ENCODE measurements at regions not wholly inside any gene's neighbourhood (a gene's known extent, or its start where the extent isn't known, plus 50 kb on each side); places are given as distances from the start of the nearest gene placed in this dataset.

GRCh38 chr3:106714400-106714799 is 662.8 kb upstream of the CCDC54 start:
- Histone ChIP-seq H3K27ac (ENCODE audit: low read depth) (no peak overlapping the region), H3K4me2 (no peak overlapping the region), H3K36me3 (ENCODE audit: insufficient read depth) (no peaks in the 10 kb centered on the region), H3K27me3 (ENCODE audit: insufficient read depth) (no peaks in the 10 kb centered on the region), H3K79me2 (replicated peaks; ENCODE audit: insufficient read depth) (no peaks in the 10 kb centered on the region), H3K9me2 (ENCODE audit: insufficient read depth) (0 out of 2 replicates have a peak, but pooled peaks cover under 1% of the 10 kb centered on the region), H4K20me1 (replicated peaks; ENCODE audit: insufficient read depth) (no peaks in the 10 kb centered on the region), H3K4me1 (ENCODE audit: insufficient read depth) (no peaks in the 10 kb centered on the region), H3F3A (replicated peaks; ENCODE audit: low read depth) (no peaks in the 10 kb centered on the region), H2AFZ (no peak overlapping the region), H3K4me3 (no peak overlapping the region)
- no peak for DNase-seq (ENCODE audit: low spot score)
- Mint-ChIP-seq H3K27me3 (ENCODE audit: insufficient read depth, low read depth, poor library complexity) (no peaks in the 10 kb centered on the region), H3K27ac (no peak overlapping the region), H3K4me1 (no peaks in the 10 kb centered on the region), H3K9me3 (no peaks in the 10 kb centered on the region), H3K4me3 (no peak overlapping the region), H3K36me3 (ENCODE audit: low read depth) (no peaks in the 10 kb centered on the region)
- no peak for TF ChIP-seq REST (IDR thresholded peaks at IDR 0.05; ENCODE audit: unreplicated experiment)
- no peak for TF ChIP-seq POLR2AphosphoS5 (IDR thresholded peaks at IDR 0.05; ENCODE audit: low read depth)
- TF ChIP-seq CTCF (conservative IDR thresholded peaks at IDR 0.05; ENCODE audit: low read depth in 2 of 2): no peak
- TF ChIP-seq EZH2phosphoT487 (IDR thresholded peaks at IDR 0.05; ENCODE audit: unreplicated experiment): no peak
- no peak for TF ChIP-seq NANOG (IDR thresholded peaks at IDR 0.05; ENCODE audit: borderline replicate concordance)
- TF ChIP-seq ETS1 (IDR thresholded peaks at IDR 0.05): no peak
- no peak for ATAC-seq

GRCh38 chr3:106715286-106715685 is 662.0 kb upstream of the CCDC54 start:
- DNase-seq (ENCODE audit: low spot score): no peak
- Mint-ChIP-seq H3K27ac (no peak overlapping the region), H3K4me3 (no peak overlapping the region), H3K27me3 (ENCODE audit: insufficient read depth, low read depth, poor library complexity) (no peaks in the 10 kb centered on the region), H3K9me3 (peaks cover 4% of the 10 kb centered on the region), H3K36me3 (ENCODE audit: low read depth) (peaks cover 5% of the 10 kb centered on the region; the same call in 2 of the 3 replicates), H3K4me1 (no peaks in the 10 kb centered on the region)
- Histone ChIP-seq H3K4me3 (no peak overlapping the region), H3K79me2 (replicated peaks; ENCODE audit: insufficient read depth) (no peaks in the 10 kb centered on the region), H2AFZ (no peak overlapping the region), H3K4me2 (no peak overlapping the region), H3K9me2 (ENCODE audit: insufficient read depth) (peaks cover 6% of the 10 kb centered on the region; the same call in 1 of the 2 replicates), H3F3A (replicated peaks; ENCODE audit: low read depth) (no peaks in the 10 kb centered on the region), H3K27ac (ENCODE audit: low read depth) (no peak overlapping the region), H3K27me3 (ENCODE audit: insufficient read depth) (no peaks in the 10 kb centered on the region), H4K20me1 (replicated peaks; ENCODE audit: insufficient read depth) (no peaks in the 10 kb centered on the region), H3K36me3 (ENCODE audit: insufficient read depth) (no peaks in the 10 kb centered on the region), H3K4me1 (ENCODE audit: insufficient read depth) (no peaks in the 10 kb centered on the region)
- no peak for ATAC-seq
- TF ChIP-seq ZNF114 (CRISPR knock-in tag; IDR thresholded peaks at IDR 0.05) (no peak), REST (IDR thresholded peaks at IDR 0.05; ENCODE audit: unreplicated experiment) (no peak)

Data from GM23338 (cell line).